GM19372 (cell line): ENCODE measurements at regions not wholly inside any gene's neighbourhood (a gene's known extent, or its start where the extent isn't known, plus 50 kb on each side); places are given as distances from the start of the nearest gene placed in this dataset.
"Not testable (repeated sequence)": the region's sequence is repeated elsewhere in the genome, so short reads cannot be mapped to it uniquely, and the experiment has no call there.

ENCODE experiments used
- ATAC-seq: cut with Tn5 transposase; IDR thresholded peaks from one replicate; pipeline ENCODE4 v1.9.1; 2021; ENCODE audit warnings: mild to moderate bottlenecking, low read depth, moderate library complexity; ENCODE audit not compliant: unreplicated experiment

- no peak for ATAC-seq
These were observed 223.9 kb downstream of the C7orf25 start for GRCh38 chr7:42688056-42688371.

- no peak for ATAC-seq
These were observed 224.4 kb downstream of the C7orf25 start for GRCh38 chr7:42687211-42688055.

- ATAC-seq: no peak
These were observed 225.2 kb downstream of the C7orf25 start for GRCh38 chr7:42686594-42687156.

- no peak for ATAC-seq
These were observed 226.0 kb downstream of the C7orf25 start for GRCh38 chr7:42685911-42686310.

DNA sequence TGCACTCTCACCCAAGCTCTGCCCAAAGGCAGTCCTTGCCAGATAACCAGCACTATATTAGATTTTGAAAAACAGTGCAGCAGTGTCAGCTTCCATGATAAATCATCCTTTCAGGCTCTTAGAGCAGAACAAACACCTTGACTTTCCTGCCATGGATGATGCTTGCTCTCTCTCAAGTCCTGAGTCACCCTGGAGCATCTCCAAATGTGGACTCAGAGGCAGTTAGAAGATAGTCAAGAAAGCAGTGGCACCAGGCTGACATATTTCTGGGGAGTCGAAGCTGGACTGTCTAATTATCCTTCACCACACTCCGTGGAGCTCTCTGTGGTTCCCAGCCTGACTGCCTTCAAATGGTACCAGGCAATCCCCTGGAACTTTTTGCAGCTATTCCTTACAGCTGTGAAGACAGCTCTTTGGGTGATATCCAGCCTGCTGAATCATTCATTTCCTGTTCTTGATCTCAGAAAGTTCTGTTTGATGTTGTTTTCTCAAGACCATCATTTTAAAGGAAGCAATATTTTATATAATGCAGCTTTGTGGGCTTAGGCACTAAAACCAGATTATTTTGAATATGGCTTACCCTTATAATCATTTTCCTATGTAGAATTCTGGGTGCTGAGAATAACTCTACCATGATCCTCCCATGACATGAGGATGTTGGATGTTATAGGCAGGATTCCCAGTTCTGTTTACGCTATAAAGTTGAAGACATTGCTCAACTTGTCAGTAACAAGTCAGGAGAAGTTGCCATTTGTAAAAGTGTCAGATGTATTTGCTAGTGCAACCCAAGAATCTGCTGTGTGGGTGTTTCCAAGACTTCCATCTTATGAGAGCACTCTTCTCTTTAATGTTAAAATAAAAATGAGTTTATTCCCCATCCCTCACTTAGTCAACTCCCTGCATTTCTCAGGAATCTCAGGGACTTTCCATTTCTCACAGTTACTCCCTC lies 233.8 kb downstream of the C7orf25 start:
- no peak for ATAC-seq

DNA sequence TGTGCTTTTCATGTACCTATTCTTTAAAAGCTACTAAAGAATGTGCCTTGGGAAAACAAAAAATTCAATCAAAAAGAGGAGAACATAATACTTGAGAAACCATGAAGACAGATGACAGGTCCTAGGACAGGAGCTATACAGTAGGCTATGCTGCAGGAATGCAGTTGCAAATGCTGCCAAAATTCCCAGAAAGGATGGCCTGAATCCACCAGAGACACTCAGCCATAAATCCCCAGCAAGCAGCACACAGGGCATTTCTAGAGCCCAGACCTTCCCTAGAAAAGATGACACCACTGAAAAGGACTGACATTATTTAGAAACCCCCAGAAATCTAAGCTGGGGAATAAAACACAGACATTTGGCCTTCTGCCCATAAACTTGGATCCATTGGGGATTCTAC lies 237.3 kb downstream of the C7orf25 start:
- ATAC-seq: no peak

GRCh38 chr7:42673951-42674350 lies 237.9 kb downstream of the C7orf25 start:
- no peak for ATAC-seq

GRCh38 chr7:42672339-42672999 lies 239.4 kb downstream of the C7orf25 start:
- ATAC-seq: no peak

GRCh38 chr7:42671627-42672026 lies 240.2 kb downstream of the C7orf25 start:
- no peak for ATAC-seq

- no peak for ATAC-seq
These were observed 244.9 kb downstream of the C7orf25 start for GRCh38 chr7:42666994-42667393.

GRCh38 chr7:42662862-42663261 lies 249.0 kb downstream of the C7orf25 start:
- ATAC-seq: no peak

DNA sequence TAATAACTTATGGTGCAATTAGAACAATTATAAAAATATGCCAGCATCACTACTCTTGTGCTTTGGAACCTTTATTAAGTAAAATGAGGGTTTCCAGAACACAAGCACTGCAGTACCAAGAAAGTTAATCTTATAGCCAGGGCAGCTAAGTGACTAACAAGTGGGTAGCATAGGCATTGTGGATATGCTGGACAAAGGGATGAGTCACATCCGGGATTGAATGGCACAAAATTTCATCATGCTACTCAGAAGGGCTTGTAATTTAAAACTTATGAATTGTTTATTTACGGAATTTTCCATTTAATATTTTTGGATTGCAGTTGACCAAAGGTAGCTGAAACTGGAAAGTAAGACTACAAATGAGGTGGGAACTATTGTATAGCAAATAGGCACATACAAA lies 250.6 kb downstream of the C7orf25 start:
- no peak for ATAC-seq

DNA sequence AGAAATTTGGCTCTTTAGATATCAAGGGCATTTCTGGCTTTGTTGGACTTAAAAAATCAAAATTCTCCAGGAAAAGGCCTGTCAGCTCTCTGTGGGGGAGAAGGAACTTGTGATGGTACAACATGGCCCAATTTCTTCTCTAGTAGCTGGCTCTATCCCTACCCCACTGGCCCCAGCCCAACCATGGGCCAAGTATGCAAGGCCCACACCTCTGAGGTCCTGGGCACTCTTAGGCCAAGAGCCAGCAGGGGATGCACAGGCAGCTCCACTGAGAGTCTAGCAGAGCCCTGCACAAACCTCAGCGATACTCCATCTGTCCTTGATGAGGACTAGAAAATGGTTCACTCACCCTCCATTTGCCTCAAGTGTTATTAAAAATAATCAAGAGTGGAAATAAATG lies 261.2 kb downstream of the C7orf25 start:
- ATAC-seq: no peak

DNA sequence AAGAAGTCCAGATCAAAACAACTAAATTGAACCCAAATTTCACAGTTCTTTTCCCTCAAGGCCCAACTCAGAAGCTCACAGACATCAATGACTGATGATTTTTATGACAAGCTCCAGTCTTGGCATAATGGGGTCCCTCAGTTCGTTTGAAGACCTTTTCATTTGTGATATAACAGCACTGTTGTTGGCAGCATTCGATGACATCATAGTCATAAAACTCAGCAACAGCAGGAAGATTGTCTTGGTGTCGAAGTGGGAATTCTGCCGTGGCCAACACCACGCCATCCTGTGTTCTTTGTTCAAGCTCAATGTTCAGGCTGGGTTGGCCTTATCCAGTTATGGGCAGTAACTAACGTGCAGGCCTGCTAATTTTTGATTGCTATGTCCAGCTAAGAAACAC lies 261.7 kb downstream of the C7orf25 start:
- ATAC-seq: no peak

- no peak for ATAC-seq
These were observed 266.0 kb downstream of the C7orf25 start for GRCh38 chr7:42645906-42646305.

- ATAC-seq: no peak
These were observed 269.2 kb downstream of the C7orf25 start for GRCh38 chr7:42642699-42643098.

GRCh38 chr7:42639930-42640329 lies 271.9 kb downstream of the C7orf25 start:
- no peak for ATAC-seq

DNA sequence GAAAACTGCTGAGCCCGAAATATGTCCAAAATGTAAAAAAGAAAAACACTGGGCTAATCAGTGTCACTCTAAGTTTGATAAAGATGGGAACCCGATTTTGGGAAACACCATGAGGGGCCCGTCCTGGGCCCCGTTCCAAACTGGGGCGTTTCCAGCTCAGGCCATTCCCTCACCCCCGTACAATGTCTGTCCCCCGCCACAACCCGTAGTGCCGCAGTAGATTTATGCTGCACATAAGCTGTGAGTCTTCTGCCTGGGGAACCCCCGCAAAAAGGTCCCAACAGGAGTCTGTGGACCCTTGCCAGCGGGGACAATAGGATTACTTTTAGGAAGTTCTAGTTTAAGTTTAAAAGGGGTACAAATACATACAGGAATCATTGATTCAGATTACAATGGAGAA lies 275.5 kb downstream of the C7orf25 start:
- not testable (repeated sequence) for ATAC-seq

GRCh38 chr7:42628054-42628453 lies 283.8 kb downstream of the C7orf25 start:
- ATAC-seq: no peak

DNA sequence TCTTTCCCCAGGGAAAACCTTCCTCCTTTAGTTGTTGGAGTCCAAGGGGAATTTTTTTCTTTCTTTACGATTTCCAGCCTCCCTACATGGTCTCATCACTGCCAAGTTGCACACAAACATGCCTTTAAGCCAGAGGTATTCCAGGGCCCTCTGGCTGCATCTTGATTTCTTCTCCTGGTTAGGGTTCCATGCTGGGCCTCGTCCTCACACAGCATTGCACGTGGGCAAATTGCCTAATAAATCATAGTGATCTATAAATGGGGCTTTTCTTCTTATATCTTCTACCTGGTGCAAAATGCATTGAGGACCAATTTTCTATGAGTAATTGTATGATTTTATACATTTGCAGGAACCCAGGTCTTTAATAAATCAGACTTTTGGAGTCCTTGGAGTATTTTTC lies 284.2 kb downstream of the C7orf25 start:
- no peak for ATAC-seq

GRCh38 chr7:42627101-42627500 lies 284.8 kb downstream of the C7orf25 start:
- no peak for ATAC-seq
